OCI-LY3 (cell line): ENCODE measurements at regions not wholly inside any gene's neighbourhood (a gene's known extent, or its start where the extent isn't known, plus 50 kb on each side); places are given as distances from the start of the nearest gene placed in this dataset.

Experiments used
- EZH2phosphoT487 ChIP-seq: fragments of 200-600 bp; shearing (Covaris generic); IDR thresholded peaks from 2 replicates; pipeline ENCODE4 v1.6.1; 2018; ENCODE audit warnings: antibody characterized with exemption, mixed run types, low read depth
- TF ChIP-seq, protein P1 (sequence below): fragments of 200-600, 300-600 bp; sonication (generic); IDR thresholded peaks from 2 replicates; pipeline ENCODE4 v1.5.1; 2014; ENCODE audit warnings: antibody characterized with exemption, low read length, low read depth

DNA sequence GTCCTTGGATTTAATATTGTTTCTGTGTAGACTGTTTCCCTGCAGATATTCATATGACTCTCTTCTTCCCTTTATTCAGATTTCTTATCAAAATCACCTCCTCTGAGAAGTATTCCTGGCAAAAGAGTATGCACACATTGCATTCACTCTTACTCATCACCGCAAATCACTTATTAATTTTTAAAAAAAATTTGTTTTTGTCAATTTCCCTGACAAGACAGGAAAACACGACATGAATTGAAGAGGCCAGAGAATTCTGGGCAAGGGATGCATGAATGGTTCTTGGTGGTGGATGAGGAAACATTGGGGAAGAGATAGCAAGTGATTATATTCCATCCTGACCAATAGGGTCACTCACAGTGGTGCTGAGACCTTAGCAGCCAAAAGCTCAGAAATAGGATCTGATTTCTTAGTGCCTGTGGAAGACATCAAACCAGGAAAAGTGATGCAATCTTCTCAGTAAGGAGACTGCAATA, 522.5 kb upstream of the AGA start:
- TF ChIP-seq, protein P1, sequence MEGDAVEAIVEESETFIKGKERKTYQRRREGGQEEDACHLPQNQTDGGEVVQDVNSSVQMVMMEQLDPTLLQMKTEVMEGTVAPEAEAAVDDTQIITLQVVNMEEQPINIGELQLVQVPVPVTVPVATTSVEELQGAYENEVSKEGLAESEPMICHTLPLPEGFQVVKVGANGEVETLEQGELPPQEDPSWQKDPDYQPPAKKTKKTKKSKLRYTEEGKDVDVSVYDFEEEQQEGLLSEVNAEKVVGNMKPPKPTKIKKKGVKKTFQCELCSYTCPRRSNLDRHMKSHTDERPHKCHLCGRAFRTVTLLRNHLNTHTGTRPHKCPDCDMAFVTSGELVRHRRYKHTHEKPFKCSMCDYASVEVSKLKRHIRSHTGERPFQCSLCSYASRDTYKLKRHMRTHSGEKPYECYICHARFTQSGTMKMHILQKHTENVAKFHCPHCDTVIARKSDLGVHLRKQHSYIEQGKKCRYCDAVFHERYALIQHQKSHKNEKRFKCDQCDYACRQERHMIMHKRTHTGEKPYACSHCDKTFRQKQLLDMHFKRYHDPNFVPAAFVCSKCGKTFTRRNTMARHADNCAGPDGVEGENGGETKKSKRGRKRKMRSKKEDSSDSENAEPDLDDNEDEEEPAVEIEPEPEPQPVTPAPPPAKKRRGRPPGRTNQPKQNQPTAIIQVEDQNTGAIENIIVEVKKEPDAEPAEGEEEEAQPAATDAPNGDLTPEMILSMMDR = no peak
- TF ChIP-seq EZH2phosphoT487 = no peak
